ENCODE measurements at regions not wholly inside any gene's neighbourhood (a gene's known extent, or its start where the extent isn't known, plus 50 kb on each side); places are given as distances from the start of the nearest gene placed in this dataset.

- TF ChIP-seq POLR2A (IDR thresholded peaks at IDR 0.05) (no peak), EP300 (IDR thresholded peaks at IDR 0.05) (no peak)
- TF ChIP-seq, protein P1, sequence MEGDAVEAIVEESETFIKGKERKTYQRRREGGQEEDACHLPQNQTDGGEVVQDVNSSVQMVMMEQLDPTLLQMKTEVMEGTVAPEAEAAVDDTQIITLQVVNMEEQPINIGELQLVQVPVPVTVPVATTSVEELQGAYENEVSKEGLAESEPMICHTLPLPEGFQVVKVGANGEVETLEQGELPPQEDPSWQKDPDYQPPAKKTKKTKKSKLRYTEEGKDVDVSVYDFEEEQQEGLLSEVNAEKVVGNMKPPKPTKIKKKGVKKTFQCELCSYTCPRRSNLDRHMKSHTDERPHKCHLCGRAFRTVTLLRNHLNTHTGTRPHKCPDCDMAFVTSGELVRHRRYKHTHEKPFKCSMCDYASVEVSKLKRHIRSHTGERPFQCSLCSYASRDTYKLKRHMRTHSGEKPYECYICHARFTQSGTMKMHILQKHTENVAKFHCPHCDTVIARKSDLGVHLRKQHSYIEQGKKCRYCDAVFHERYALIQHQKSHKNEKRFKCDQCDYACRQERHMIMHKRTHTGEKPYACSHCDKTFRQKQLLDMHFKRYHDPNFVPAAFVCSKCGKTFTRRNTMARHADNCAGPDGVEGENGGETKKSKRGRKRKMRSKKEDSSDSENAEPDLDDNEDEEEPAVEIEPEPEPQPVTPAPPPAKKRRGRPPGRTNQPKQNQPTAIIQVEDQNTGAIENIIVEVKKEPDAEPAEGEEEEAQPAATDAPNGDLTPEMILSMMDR (IDR thresholded peaks at IDR 0.05) = no peak
These were observed 282.8 kb downstream of the GATA3 start for GRCh38 chr10:8337332-8337651.
